ENCODE measurements at regions not wholly inside any gene's neighbourhood (a gene's known extent, or its start where the extent isn't known, plus 50 kb on each side); places are given as distances from the start of the nearest gene placed in this dataset.

GRCh38 chr4:187171706-187172339, 448.2 kb upstream of the FAT1 start:
- no peak overlapping the region for H3K4me3 ChIP-seq (replicated peaks in 1 of 3; ENCODE audit: insufficient read depth in 1 of 3, low read depth in 2 of 3, low read length in 3 of 3)
- intact Hi-C loops (cut with micrococcal nuclease; ENCODE audit: unreplicated experiment) = no loop called here
- H3K27me3 ChIP-seq (ENCODE audit: control insufficient read depth in 1 of 2, insufficient read depth in 2 of 2, low read length in 2 of 2) = peaks cover 0 to 27% of the 10 kb centered on the region in 2 experiments; a peak in 1 of 5 replicates
- no peaks in the 10 kb centered on the region for H3K4me1 ChIP-seq (ENCODE audit: insufficient read depth, low read length)
- H3K4me2 ChIP-seq (ENCODE audit: low read depth, low read length) = no peak overlapping the region
- TF ChIP-seq KDM4B (CRISPR knock-in tag; IDR thresholded peaks at IDR 0.05) = no peak
- no peak for TF ChIP-seq ZNF556 (CRISPR knock-in tag; IDR thresholded peaks at IDR 0.05; ENCODE audit: borderline replicate concordance)
- no peak for TF ChIP-seq SP140L (CRISPR knock-in tag; IDR thresholded peaks at IDR 0.05; ENCODE audit: borderline replicate concordance)
- TF ChIP-seq SETDB1 (CRISPR knock-in tag; IDR thresholded peaks at IDR 0.05; ENCODE audit: borderline replicate concordance) = no peak
- TF ChIP-seq ZNF639 (CRISPR knock-in tag; conservative IDR thresholded peaks at IDR 0.05) = no peak
- no peak for TF ChIP-seq RXRB (CRISPR knock-in tag; IDR thresholded peaks at IDR 0.05; ENCODE audit: borderline replicate concordance)
- no peak for TF ChIP-seq NRL (CRISPR knock-in tag; IDR thresholded peaks at IDR 0.05; ENCODE audit: borderline replicate concordance)
- no peak for TF ChIP-seq BORCS8-MEF2B (CRISPR knock-in tag; IDR thresholded peaks at IDR 0.05)
- TF ChIP-seq CSRNP2 (CRISPR knock-in tag; conservative IDR thresholded peaks at IDR 0.05; ENCODE audit: low read depth) = no peak
- no peak for TF ChIP-seq ARNT (IDR thresholded peaks at IDR 0.05)
- TF ChIP-seq ZBTB2 (CRISPR knock-in tag; IDR thresholded peaks at IDR 0.05; ENCODE audit: low read depth) = no peak
- TF ChIP-seq U2AF2 (IDR thresholded peaks at IDR 0.05; ENCODE audit: low read depth, low read length) = no peak
- TF ChIP-seq ZNF207 (IDR thresholded peaks at IDR 0.05; ENCODE audit: borderline replicate concordance) = no peak
- TF ChIP-seq ZNF737 (CRISPR knock-in tag; IDR thresholded peaks at IDR 0.05; ENCODE audit: borderline replicate concordance) = no peak
- no peaks in the 10 kb centered on the region for H4K20me1 ChIP-seq (ENCODE audit: insufficient read depth, low read length)
- ATAC-seq (no peak), DNase-seq (ENCODE audit: low spot score) (no peak), FAIRE-seq (no peak)
- no peak overlapping the region for H3K9ac ChIP-seq (ENCODE audit: insufficient read depth, low read depth, low read length)
- BruUV-seq (replicated peaks) = no TSS peak
- H3K36me3 ChIP-seq (replicated peaks in 1 of 2; ENCODE audit: control insufficient read depth in 1 of 2, insufficient read depth in 2 of 2, low read length in 2 of 2) = no peaks in the 10 kb centered on the region
- H3K27ac ChIP-seq (ENCODE audit: extremely low read length, insufficient read depth, low read length) = no peak overlapping the region
- no peaks in the 10 kb centered on the region for H3K79me2 ChIP-seq (ENCODE audit: insufficient read depth, low read length)
- ChIA-PET POLR2A (no interaction called here), CTCF (ENCODE audit: low intra/inter-chr PET ratio, low total read pairs) (no interaction called here)
- H2AFZ ChIP-seq (ENCODE audit: low read length) = no peak overlapping the region
- 9% methylated on average over 12 of the region's 12 CpGs for WGBS (ENCODE audit: low lambda C conversion rate)
- in situ Hi-C loops (cut with HindIII; ENCODE audit: extremely low pct_ligation_motif_present, low pct_unique_long_range_greater_than_20kb) = no loop called here
- no peaks in the 10 kb centered on the region for H3K9me3 ChIP-seq (ENCODE audit: low read length)
